Vagina (tissue), 2 donors: ENCODE measurements at regions not wholly inside any gene's neighbourhood (a gene's known extent, or its start where the extent isn't known, plus 50 kb on each side); places are given as distances from the start of the nearest gene placed in this dataset.

ENCODE experiments used
- DNase-seq, 2 donors: peaks; one replicate each; pipeline ENCODE4 v3.0.0-alpha.2; 2017; ENCODE audit errors: extremely low spot score in 2 of 2
- H3K27ac ChIP-seq: fragments of 200-600 bp; sonication (generic); one replicate; pipeline ENCODE4 v1.5.1; 2019
- H3K27me3 ChIP-seq: fragments of 200-600 bp; sonication (generic); one replicate; pipeline ENCODE4 v1.5.1; 2019
- H3K36me3 ChIP-seq, 2 donors: fragments of 200-600 bp; sonication (generic); one replicate each; pipeline ENCODE4 v1.5.1; 2017 to 2019
- H3K4me1 ChIP-seq: fragments of 200-600 bp; sonication (generic); one replicate; pipeline ENCODE4 v1.5.1; 2019
- H3K4me3 ChIP-seq, 2 donors: fragments of 200-600 bp; sonication (generic); 1 replicate in 1 of 2; 2 replicates in 1 of 2; pipeline ENCODE4 v1.5.1; 2016 to 2019
- H3K9me3 ChIP-seq: fragments of 200-600 bp; sonication (generic); one replicate; pipeline ENCODE4 v1.5.1; 2019
- CTCF ChIP-seq, 3 experiments: fragments of 450-650 bp in 2 of 3; fragments of 200-600 bp in 1 of 3; sonication (generic) in 1 of 3; IDR thresholded peaks; one replicate each; pipeline ENCODE4 v1.5.1; 2017 to 2019; ENCODE audit warnings: antibody characterized with exemption in 3 of 3, mild to moderate bottlenecking in 2 of 3, moderate library complexity in 2 of 3
- POLR2A ChIP-seq, 2 donors: fragments of 450-650 bp; IDR thresholded peaks; one replicate each; pipeline ENCODE4 v1.6.1; 2017; ENCODE audit warnings: antibody characterized with exemption in 2 of 2, mild to moderate bottlenecking in 2 of 2, moderate library complexity in 2 of 2
- POLR2AphosphoS5 ChIP-seq, 2 donors: sonication (generic); formaldehyde crosslinking; IDR thresholded peaks; one replicate each; pipeline ENCODE4 v1.9.0; 2017; ENCODE audit warnings: antibody characterized with exemption in 2 of 2, mild to moderate bottlenecking in 2 of 2, low read depth in 1 of 2; ENCODE audit not compliant: insufficient read depth in 1 of 2
- intact Hi-C: fragments of 100-400 bp; cut with DNase I; formaldehyde crosslinking; loops from one replicate; pipeline ENCODE4 v1.15.1; 2023

DNA sequence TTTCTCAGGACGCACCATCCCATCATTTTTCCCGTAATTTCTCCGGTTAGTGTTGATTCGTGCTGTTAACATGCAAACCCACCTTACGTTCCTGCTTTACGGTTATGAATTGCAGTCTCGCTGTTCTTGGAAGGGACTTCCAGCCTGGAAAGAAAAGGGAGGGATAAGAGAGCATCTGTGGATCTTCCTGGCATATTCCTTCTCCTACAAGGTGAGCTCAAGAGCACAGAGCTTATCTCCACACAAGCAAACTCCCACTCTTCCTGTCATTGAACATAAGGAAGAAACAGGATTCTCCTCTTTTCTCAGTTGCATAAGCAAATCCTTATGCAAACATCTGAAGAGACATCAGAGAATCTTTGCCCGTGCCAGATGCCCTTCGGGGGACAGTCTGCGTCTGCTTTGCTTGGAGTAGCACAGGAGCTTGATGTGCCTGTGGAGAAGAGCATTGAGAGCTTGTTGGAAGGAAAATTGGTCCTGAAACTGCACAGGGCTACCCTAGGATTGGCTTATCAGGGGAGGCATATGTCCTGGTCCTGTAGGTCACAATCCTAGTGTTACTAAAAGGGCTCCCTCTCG lies 127.0 kb downstream of the ASMT start:
- no peak for TF ChIP-seq POLR2AphosphoS5 (IDR thresholded peaks at IDR 0.05; ENCODE audit: insufficient read depth in 1 of 2, low read depth in 1 of 2)
- TF ChIP-seq CTCF (IDR thresholded peaks at IDR 0.05): no peak
- no peak for TF ChIP-seq POLR2A (IDR thresholded peaks at IDR 0.05)
- intact Hi-C loops: no loop called here

GRCh38 chrX:1743105-1743504 lies 128.2 kb downstream of the ASMT start:
- TF ChIP-seq POLR2AphosphoS5 (IDR thresholded peaks at IDR 0.05; ENCODE audit: insufficient read depth in 1 of 2, low read depth in 1 of 2): no peak
- H3K4me3 ChIP-seq: no peak overlapping the region
- intact Hi-C loops: no loop called here
- DNase-seq: no peak
- no peak overlapping the region for H3K27ac ChIP-seq
- no peaks in the 10 kb centered on the region for H3K36me3 ChIP-seq
- no peaks in the 10 kb centered on the region for H3K4me1 ChIP-seq
- no peaks in the 10 kb centered on the region for H3K9me3 ChIP-seq
- H3K27me3 ChIP-seq: no peaks in the 10 kb centered on the region

More for the DNA sequence above, 127.0 kb downstream of the ASMT start:
- Histone ChIP-seq H3K4me1 (no peaks in the 10 kb centered on the region), H3K27ac (no peak overlapping the region), H3K27me3 (no peaks in the 10 kb centered on the region), H3K9me3 (no peaks in the 10 kb centered on the region), H3K4me3 (no peak overlapping the region), H3K36me3 (no peaks in the 10 kb centered on the region)
- no peak for DNase-seq

- TF ChIP-seq CTCF (IDR thresholded peaks at IDR 0.05) (no peak), POLR2AphosphoS5 (IDR thresholded peaks at IDR 0.05; ENCODE audit: insufficient read depth in 1 of 2, low read depth in 1 of 2) (no peak), POLR2A (IDR thresholded peaks at IDR 0.05) (no peak)
- Histone ChIP-seq H3K4me1 (no peaks in the 10 kb centered on the region), H3K27ac (no peak overlapping the region), H3K9me3 (no peaks in the 10 kb centered on the region), H3K36me3 (no peaks in the 10 kb centered on the region), H3K27me3 (no peaks in the 10 kb centered on the region), H3K4me3 (no peak overlapping the region)
- no peak for DNase-seq
- intact Hi-C loops: no loop called here
These were observed 128.8 kb downstream of the ASMT start for GRCh38 chrX:1743663-1744062.

GRCh38 chrX:1748408-1748807 lies 133.5 kb downstream of the ASMT start:
- Histone ChIP-seq H3K4me1 (no peaks in the 10 kb centered on the region), H3K9me3 (no peaks in the 10 kb centered on the region), H3K27me3 (no peaks in the 10 kb centered on the region), H3K4me3 (no peak overlapping the region), H3K27ac (no peak overlapping the region), H3K36me3 (no peaks in the 10 kb centered on the region)
- TF ChIP-seq POLR2A (IDR thresholded peaks at IDR 0.05) (no peak), CTCF (IDR thresholded peaks at IDR 0.05) (no peak), POLR2AphosphoS5 (IDR thresholded peaks at IDR 0.05; ENCODE audit: insufficient read depth in 1 of 2, low read depth in 1 of 2) (no peak)
- DNase-seq: no peak
- intact Hi-C loops: no loop called here

DNA sequence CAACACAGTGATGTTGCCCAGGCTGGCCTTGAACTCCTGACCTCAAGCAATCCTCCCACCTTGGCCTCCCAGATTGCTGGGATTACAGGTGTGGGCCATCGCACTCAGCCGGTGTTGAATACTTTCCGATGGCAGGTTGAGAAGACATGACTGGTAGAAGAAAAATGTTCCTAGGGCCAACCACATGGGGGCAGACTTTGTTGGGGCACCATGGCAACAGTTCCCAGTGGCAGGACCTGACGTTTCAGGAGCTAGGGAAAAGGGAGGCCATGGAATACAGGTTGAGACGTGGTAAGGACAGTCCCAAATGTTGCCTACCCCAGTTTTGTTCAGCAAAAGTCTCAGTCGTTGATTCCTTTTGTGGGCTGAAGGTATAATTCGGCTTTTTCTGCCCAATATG lies 134.6 kb downstream of the ASMT start:
- H3K27ac ChIP-seq: no peak overlapping the region
- H3K27me3 ChIP-seq: no peaks in the 10 kb centered on the region
- H3K4me3 ChIP-seq: no peak overlapping the region
- TF ChIP-seq POLR2A (IDR thresholded peaks at IDR 0.05) (no peak), POLR2AphosphoS5 (IDR thresholded peaks at IDR 0.05; ENCODE audit: insufficient read depth in 1 of 2, low read depth in 1 of 2) (no peak), CTCF (IDR thresholded peaks at IDR 0.05) (no peak)
- H3K36me3 ChIP-seq: no peaks in the 10 kb centered on the region
- no peaks in the 10 kb centered on the region for H3K4me1 ChIP-seq
- no peaks in the 10 kb centered on the region for H3K9me3 ChIP-seq
- intact Hi-C loops: no loop called here
- DNase-seq: no peak
